ENCODE measurements at regions not wholly inside any gene's neighbourhood (a gene's known extent, or its start where the extent isn't known, plus 50 kb on each side); places are given as distances from the start of the nearest gene placed in this dataset.

DNA sequence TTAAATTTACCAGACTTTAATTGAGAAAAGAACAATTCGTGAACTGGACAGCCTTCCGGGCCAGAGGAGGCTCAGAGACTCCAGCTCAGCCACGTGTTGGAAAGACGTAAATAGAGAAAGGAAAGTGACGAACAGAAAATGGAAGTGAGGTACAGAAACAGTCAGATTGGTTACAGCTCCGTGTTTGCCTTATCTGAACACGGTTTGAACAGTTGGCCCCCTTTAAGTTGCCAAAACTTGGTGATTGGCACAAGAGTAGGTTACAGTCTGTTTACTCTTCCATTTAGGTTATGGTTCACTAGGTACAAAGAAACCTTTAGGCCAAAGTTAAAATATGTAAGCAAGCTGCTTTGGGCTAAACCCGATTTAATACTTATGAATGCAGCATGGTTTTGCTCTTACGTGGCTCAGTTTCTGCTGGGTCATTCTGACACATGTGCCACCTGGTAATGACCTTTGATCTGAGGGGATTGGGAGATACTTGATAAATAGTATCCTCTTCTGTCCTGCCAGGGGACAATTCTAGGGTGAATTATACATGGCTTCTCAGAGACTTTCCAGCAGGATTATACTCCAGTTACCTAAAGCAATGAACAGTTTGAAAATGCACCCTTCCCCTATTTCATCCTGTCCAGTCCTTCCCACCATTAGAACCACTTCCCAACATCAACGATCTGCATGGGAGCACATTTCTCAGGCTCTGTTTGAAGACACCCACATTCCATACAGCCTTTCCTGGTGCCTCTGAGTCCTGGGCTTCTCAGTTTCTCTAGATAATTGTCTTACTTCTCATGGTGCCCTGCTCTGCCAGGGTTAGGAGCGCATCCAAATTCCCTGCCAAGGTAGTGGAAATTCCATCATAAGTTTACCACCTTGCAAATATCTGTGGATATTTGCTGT is 65.1 kb upstream of the TGIF1 start:
- peak; percentile 63 for FAIRE-seq
- no peak for DNase-seq (ENCODE audit: insufficient read length, low spot score)
- TF ChIP-seq CTCF (IDR thresholded peaks at IDR 0.05; ENCODE audit: insufficient read depth, missing control alignments), result no peak

DNA sequence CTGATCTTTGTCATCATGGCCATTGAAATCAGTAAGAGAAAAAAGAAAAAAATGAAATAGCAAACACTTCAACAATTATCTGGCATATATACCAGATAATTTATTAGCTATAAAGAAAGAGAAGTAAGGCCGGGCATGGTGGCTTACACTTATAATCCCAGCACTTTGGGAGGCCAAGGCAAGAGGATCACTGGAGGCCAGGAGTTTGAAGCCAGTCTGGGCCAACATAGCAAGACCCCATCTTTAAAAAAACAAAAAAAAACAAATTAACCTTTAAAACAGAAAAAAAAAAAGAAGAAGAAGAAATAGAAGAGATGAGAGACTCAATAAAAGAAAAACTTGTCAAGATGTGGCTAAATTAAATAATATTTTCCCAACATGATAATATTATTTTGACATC is 61.6 kb upstream of the TGIF1 start:
- TF ChIP-seq CTCF (IDR thresholded peaks at IDR 0.05; ENCODE audit: insufficient read depth, missing control alignments), result no peak
- FAIRE-seq, result no peak
- DNase-seq (ENCODE audit: insufficient read length, low spot score), result no peak

DNA sequence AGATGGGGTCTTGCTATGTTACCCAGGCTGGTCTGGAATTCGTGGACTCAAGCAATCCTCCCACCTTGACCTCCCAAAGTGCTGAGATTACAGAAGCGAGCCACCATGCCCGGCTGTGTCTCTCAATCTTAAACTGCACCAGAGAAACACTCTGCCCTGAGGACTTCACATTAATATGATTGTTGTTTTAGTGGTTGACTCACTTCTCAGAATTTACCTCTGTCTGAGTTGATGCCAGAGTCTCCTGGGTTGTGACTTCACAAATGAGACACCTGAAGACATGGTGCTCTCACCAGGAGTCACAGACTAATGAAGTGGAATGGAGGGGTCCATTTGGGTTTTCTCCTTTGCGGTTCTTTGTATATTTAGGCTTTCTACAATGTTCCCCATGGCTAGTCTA is 61.0 kb upstream of the TGIF1 start:
- no peak for TF ChIP-seq CTCF (IDR thresholded peaks at IDR 0.05; ENCODE audit: insufficient read depth, missing control alignments)
- no peak for DNase-seq (ENCODE audit: insufficient read length, low spot score)
- FAIRE-seq, result no peak

DNA sequence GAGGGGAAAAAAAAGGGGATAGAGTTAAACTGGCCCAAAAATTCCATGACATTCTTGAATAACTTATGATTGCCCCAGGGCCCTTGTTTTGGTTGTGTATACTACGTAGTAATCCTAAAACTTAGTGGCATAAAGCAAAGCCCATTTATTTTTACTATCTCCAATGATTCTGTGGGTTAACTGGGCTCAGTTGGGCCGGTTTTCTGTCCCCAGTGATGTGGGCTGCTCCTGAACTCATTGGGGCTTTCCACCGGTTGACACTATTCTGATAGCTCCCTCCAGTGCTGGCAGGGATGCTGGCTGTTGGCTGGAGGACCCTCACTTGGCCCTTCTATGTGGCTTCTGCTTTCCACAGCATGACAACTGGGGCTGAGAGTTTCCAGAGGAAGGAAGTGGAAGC is 60.0 kb upstream of the TGIF1 start:
- no peak for TF ChIP-seq CTCF (IDR thresholded peaks at IDR 0.05; ENCODE audit: insufficient read depth, missing control alignments)
- FAIRE-seq, result no peak
- DNase-seq (ENCODE audit: insufficient read length, low spot score), result no peak

- FAIRE-seq, result no peak
Measured at GRCh38 chr18:3391704-3392466, 58.1 kb upstream of the TGIF1 start.

GRCh38 chr18:3392467-3392855 is 57.5 kb upstream of the TGIF1 start:
- TF ChIP-seq CTCF (IDR thresholded peaks at IDR 0.05; ENCODE audit: insufficient read depth, missing control alignments), result no peak
- no peak for FAIRE-seq
- DNase-seq (ENCODE audit: insufficient read length, low spot score), result no peak

More at GRCh38 chr18:3391704-3392466, 58.1 kb upstream of the TGIF1 start:
- TF ChIP-seq CTCF (IDR thresholded peaks at IDR 0.05; ENCODE audit: insufficient read depth, missing control alignments), result no peak
- no peak for DNase-seq (ENCODE audit: insufficient read length, low spot score)

DNA sequence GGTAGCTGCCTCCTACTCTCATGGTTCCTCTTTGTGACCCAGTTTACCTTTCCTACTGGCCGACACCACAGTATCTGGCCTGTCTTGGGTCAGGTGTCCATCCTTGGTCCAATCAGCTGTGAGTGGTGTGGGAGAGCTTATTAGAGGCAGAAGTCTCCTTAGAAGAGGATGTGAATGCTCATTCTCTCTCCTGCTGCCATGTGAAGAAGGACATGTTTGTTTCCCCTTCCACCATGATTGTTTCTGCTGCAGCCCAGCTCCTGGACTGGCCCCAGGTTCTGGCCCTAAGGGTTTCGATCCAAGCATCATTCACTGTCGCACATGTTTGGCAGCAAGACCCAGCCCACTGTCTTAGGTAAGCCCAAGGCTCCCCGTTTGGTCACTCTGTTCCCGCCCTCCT is 55.3 kb upstream of the TGIF1 start:
- TF ChIP-seq CTCF (IDR thresholded peaks at IDR 0.05; ENCODE audit: insufficient read depth, missing control alignments), result no peak
- DNase-seq (ENCODE audit: insufficient read length, low spot score) (no peak), FAIRE-seq (no peak)
